Hematopoietic multipotent progenitor cell treated with erythropoietin and hydrocortisone succinate and interleukin-3 and kit ligand, for 4 days (in vitro differentiated cells): ENCODE measurements at regions not wholly inside any gene's neighbourhood (a gene's known extent, or its start where the extent isn't known, plus 50 kb on each side); places are given as distances from the start of the nearest gene placed in this dataset.
"Not testable (repeated sequence)": the region's sequence is repeated elsewhere in the genome, so short reads cannot be mapped to it uniquely, and the experiment has no call there.

Experiments
- DNase-seq: peaks from one replicate; pipeline ENCODE4 v3.0.0-alpha.2; 2015

DNA sequence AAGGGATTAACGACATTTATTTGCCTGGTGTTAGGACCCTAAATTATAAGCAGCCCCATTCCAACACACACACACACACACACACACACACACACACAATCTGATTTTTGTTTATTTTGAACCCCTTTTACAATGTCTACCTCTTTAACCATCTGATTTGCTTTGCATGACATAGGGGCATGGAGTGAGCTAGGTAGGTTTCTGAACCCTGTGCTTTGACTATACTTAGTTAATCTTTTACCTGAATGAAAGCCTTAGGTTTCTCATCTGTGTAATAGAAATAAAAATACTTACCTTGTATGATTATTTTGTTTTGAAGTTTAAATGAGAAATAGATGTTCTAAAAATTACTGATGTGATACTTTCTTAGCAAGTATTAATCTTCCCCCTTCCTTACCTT lies 94.7 kb upstream of the FOLH1 start:
- no peak for DNase-seq

DNA sequence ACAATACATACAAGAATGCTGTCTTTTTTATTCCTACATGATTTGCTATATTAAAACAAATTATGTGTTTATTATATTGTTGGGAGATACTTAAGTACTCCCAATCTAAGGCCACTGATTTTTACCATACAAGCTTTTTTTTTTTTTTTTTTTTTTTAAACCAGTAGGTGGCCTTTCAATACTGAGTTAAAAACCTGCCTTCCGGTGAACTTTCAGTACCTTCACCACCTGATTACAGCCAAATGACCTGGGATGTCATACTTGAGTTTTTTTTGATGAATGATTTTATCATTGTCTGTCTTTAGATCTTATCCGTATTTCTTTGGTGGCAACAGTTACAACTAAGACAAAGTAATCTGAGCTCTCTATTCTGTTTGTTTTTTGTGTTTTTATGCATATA lies 94.0 kb upstream of the FOLH1 start:
- no peak for DNase-seq

DNA sequence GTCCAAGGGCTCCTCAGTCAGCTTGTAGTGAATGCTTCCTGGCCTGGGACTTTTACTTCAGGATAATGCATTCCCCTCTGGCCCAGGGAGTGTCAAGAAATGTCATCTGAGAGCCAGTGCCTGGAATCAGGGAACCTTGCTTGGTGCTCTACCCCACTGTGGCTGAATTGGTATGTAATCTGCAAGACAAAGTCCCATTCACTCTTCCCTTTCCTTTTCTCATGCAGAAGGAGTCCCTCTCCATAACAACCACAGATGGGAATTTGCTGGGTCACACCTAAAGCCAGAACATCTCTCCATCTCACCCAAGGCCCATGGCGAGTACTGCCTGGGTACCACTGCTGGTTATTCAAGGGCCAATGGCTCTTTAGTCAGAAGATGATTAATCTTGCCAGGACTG lies 89.6 kb upstream of the FOLH1 start:
- DNase-seq = not testable (repeated sequence)

GRCh38 chr11:49283911-49284310 lies 75.5 kb upstream of the FOLH1 start:
- not testable (repeated sequence) for DNase-seq

DNA sequence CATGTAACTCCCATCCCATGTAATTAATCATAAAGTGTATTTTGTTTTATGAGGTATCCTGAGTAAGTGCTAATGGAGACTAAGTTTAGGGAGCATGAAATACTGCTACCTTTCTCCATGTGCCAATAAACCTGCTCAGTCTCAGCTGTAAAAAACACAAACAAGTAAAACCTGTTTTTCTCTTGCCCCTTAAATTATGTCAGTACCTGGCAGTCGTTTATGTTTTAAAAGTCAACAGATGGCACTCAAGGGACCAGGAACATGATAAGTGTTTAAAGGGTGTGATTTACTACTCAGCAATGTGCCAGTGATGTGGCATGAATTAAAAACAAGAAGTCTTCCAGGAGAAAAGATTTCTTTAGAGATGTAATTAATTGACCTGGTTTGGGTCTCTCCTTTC lies 74.9 kb upstream of the FOLH1 start:
- not testable (repeated sequence) for DNase-seq

DNA sequence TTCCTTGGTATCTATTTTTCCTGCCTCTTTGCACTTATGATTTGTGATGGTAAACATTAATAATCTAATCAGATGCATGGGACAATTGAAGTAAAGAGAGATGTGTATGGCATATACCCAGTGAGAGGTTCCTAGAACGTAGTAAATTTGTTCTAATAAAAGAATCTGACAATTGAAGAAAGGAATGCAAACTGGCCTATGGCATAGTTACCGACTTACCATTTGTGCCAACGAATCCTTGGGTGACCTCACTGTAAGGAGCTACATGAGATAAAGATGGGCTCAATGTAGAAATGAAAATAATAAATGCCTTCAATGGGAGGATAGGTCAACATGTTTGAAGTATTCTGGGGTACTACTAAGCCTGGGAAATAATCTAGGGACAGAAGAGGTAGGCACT lies 73.7 kb upstream of the FOLH1 start:
- not testable (repeated sequence) for DNase-seq

GRCh38 chr11:49277951-49278350 lies 69.5 kb upstream of the FOLH1 start:
- not testable (repeated sequence) for DNase-seq
